K562 (cell line): ENCODE measurements at regions not wholly inside any gene's neighbourhood (a gene's known extent, or its start where the extent isn't known, plus 50 kb on each side); places are given as distances from the start of the nearest gene placed in this dataset.

Experiments
- ATAC-seq: fragments of 200-7000 bp; cut with Tn5 transposase; 3 replicates; pipeline ENCODE4 v1.9.1; 2020; ENCODE audit warnings: moderate library complexity
- BruUV-seq: library from RNA; stranded (reverse); fragments of 400-500 nt; replicated peaks from 2 replicates; lab custom pipeline; 2021; lab: Mats Ljungman, UMichigan
- CTCF ChIA-PET: fragments of 300-600 bp; formaldehyde crosslinking; extraction: SDS; loops from one replicate; lab custom pipeline; 2021; ENCODE audit warnings: low intra/inter-chr PET ratio; lab: Yijun Ruan, JAX
- POLR2A ChIA-PET: fragments of 300-600, 350-650 bp; sonication (Branson Sonifier 250); formaldehyde crosslinking; extraction: SDS; loops from one replicate; lab custom pipeline; 2021; ENCODE audit warnings: antibody characterized with exemption, inconsistent platforms; lab: Yijun Ruan, JAX
- DNase-seq, 4 experiments: peaks; one replicate each; pipeline versions ENCODE4 v3.0.0 to v3.0.0-alpha.2; 2011 to 2018; ENCODE audit warnings: low spot score in 3 of 4, mixed read lengths in 3 of 4; ENCODE audit errors: extremely low read depth in 1 of 4
- FAIRE-seq: peaks from 2 replicates; lab custom pipeline; 2011; peaks lifted over from hg19 to GRCh38; lab: Jason Lieb, UNC
- H2AFZ ChIP-seq: 2 replicates; pipeline ENCODE4 v1.6.0; 2011; ENCODE audit warnings: low read depth, low read length, control low read depth, inconsistent platforms
- H3K27ac ChIP-seq: fragments of 200-600 bp; 3 replicates; pipeline ENCODE4 v1.8.0; 2011; ENCODE audit warnings: low read depth, mild to moderate bottlenecking, control low read depth, inconsistent platforms, low read length, moderate library complexity, mixed read lengths; ENCODE audit errors: extremely low read depth
- H3K27me3 ChIP-seq, 2 experiments: fragments of 300-600 bp in 1 of 2; 2 replicates in 1 of 2; 3 replicates in 1 of 2; pipeline versions ENCODE4 v1.6.0 to v1.8.0; 2011; ENCODE audit warnings: inconsistent platforms in 2 of 2, low read length in 2 of 2, mild to moderate bottlenecking in 1 of 2, mixed read lengths in 1 of 2, moderate library complexity in 1 of 2; ENCODE audit not compliant: control insufficient read depth in 2 of 2, insufficient read depth in 2 of 2
- H3K36me3 ChIP-seq: fragments of 300-600 bp; 3 replicates; pipeline ENCODE4 v1.8.0; 2011; ENCODE audit warnings: mild to moderate bottlenecking, low read length, inconsistent platforms; ENCODE audit not compliant: control insufficient read depth, insufficient read depth
- H3K4me1 ChIP-seq, 2 experiments: fragments of 200-600 bp in 1 of 2; replicated peaks in 1 of 2; 2 replicates in 1 of 2; 3 replicates in 1 of 2; pipeline versions ENCODE4 v1.5.1 to v1.8.0; 2011; ENCODE audit warnings: inconsistent platforms in 2 of 2, low read length in 2 of 2, mild to moderate bottlenecking in 1 of 2, mixed read lengths in 1 of 2, moderate library complexity in 1 of 2; ENCODE audit not compliant: control insufficient read depth in 2 of 2, insufficient read depth in 2 of 2
- H3K4me2 ChIP-seq: 2 replicates; pipeline ENCODE4 v1.6.1; 2011; ENCODE audit warnings: low read length, control low read depth, inconsistent platforms, mixed read lengths; ENCODE audit not compliant: insufficient read depth
- H3K4me3 ChIP-seq: fragments of 200-600 bp; sonication (generic), shearing (Covaris generic); 2 replicates; pipeline ENCODE4 v1.5.1; 2016; ENCODE audit warnings: control low read depth, inconsistent platforms
- H3K79me2 ChIP-seq: fragments of 200-600 bp; 3 replicates; pipeline ENCODE4 v1.8.0; 2011; ENCODE audit warnings: low read length, inconsistent platforms; ENCODE audit not compliant: control insufficient read depth, insufficient read depth
- H3K9ac ChIP-seq, 2 experiments: 2 replicates each; pipeline versions ENCODE4 v1.6.0 to v1.6.1; 2011; ENCODE audit warnings: low read depth in 2 of 2, low read length in 2 of 2, control low read depth in 1 of 2, inconsistent platforms in 1 of 2, mild to moderate bottlenecking in 1 of 2, mixed read lengths in 1 of 2; ENCODE audit not compliant: insufficient read depth in 1 of 2
- H3K9me1 ChIP-seq: one replicate; pipeline ENCODE4 v1.6.0; 2011; ENCODE audit warnings: inconsistent platforms, mild to moderate bottlenecking, low read length, moderate library complexity; ENCODE audit not compliant: control insufficient read depth, insufficient read depth
- H3K9me3 ChIP-seq: replicated peaks from 2 replicates; pipeline ENCODE4 v1.5.1; 2011; ENCODE audit warnings: low read depth, low read length, inconsistent platforms; ENCODE audit not compliant: control insufficient read depth, insufficient read depth
- H4K20me1 ChIP-seq: replicated peaks from 2 replicates; pipeline ENCODE4 v1.6.1; 2011; ENCODE audit warnings: low read length, inconsistent platforms, mixed read lengths; ENCODE audit not compliant: control insufficient read depth, insufficient read depth
- BRCA1 ChIP-seq, 2 experiments: fragments of 450-650 bp in 1 of 2; sonication (generic) in 1 of 2; formaldehyde crosslinking in 1 of 2; IDR thresholded peaks; 2 replicates each; pipeline versions ENCODE4 v1.5.0 to v1.6.1; 2017 to 2020; ENCODE audit warnings: mild to moderate bottlenecking in 1 of 2, missing genetic modification reagents in 1 of 2
- HCFC1 ChIP-seq: IDR thresholded peaks from 2 replicates; pipeline ENCODE4 v1.6.1; 2012; ENCODE audit warnings: low read depth, low read length, improper control_type of control experiment
- JUN ChIP-seq, 2 experiments: sonication (generic) in 1 of 2; formaldehyde crosslinking in 1 of 2; IDR thresholded peaks; 2 replicates each; pipeline versions ENCODE4 v1.6.1 to v1.8.0; 2012 to 2022; ENCODE audit warnings: borderline replicate concordance in 2 of 2, mild to moderate bottlenecking in 2 of 2, improper control_type of control experiment in 1 of 2, low read depth in 1 of 2, low read length in 1 of 2, missing genetic modification reagents in 1 of 2
- MAFK ChIP-seq: IDR thresholded peaks from 2 replicates; pipeline ENCODE4 v1.6.1; 2011; ENCODE audit warnings: low read length, improper control_type of control experiment
- MIER1 ChIP-seq: fragments of 450-650 bp; IDR thresholded peaks from 2 replicates; pipeline ENCODE4 v1.6.1; 2016; ENCODE audit warnings: antibody characterized with exemption, mild to moderate bottlenecking, low read depth
- PTBP1 ChIP-seq: fragments of 200-400 bp; formaldehyde crosslinking; IDR thresholded peaks from 2 replicates; pipeline ENCODE4 v1.6.1; 2017; ENCODE audit warnings: low read depth, low read length
- SMAD1 ChIP-seq: fragments of 150-350 bp; IDR thresholded peaks from 2 replicates; pipeline ENCODE4 v1.6.1; 2014; ENCODE audit warnings: low read length, low read depth; ENCODE audit not compliant: partially characterized antibody
- SMARCB1 ChIP-seq: IDR thresholded peaks from 2 replicates; pipeline ENCODE4 v1.6.1; 2011; ENCODE audit warnings: improper control_type of control experiment, low read depth; ENCODE audit not compliant: insufficient read length
- WHSC1 ChIP-seq: IDR thresholded peaks from one replicate; pipeline ENCODE4 v1.6.1; 2012; ENCODE audit warnings: low read length, control low read depth, inconsistent platforms
- ZKSCAN3 ChIP-seq: fragments of 250-450 bp; sonication (Bioruptor Pico); IDR thresholded peaks from 2 replicates; pipeline ENCODE4 v1.4.0; 2020
- ZNF282 ChIP-seq: sonication (generic); formaldehyde crosslinking; IDR thresholded peaks from 2 replicates; pipeline ENCODE4 v1.8.1; 2023; ENCODE audit warnings: missing genetic modification reagents
- ZNF785 ChIP-seq: fragments of 250-450 bp; sonication (Bioruptor Pico); IDR thresholded peaks from 2 replicates; pipeline ENCODE4 v1.4.0; 2020; ENCODE audit warnings: mild to moderate bottlenecking
- WGBS: fragments of 100-300 bp; shearing (Covaris generic); methylation state at CpG from one replicate; pipeline ENCODE4 v1.1.6; 2016; ENCODE audit warnings: low coverage, mixed read lengths; ENCODE audit not compliant: insufficient coverage; ENCODE audit errors: missing lambda C conversion rate; 5-methylcytosine and 5-hydroxymethylcytosine counted together
- in situ Hi-C: fragments of 300-500 bp; cut with MboI; formaldehyde crosslinking; loops from 4 replicates; pipeline ENCODE4 v1.15.0; 2018; ENCODE audit warnings: inconsistent platforms, mixed read lengths
- intact Hi-C: fragments of 100-400 bp; cut with micrococcal nuclease; formaldehyde crosslinking; loops from 2 replicates; pipeline ENCODE4 v1.14.2; 2022
- TF ChIP-seq, protein P1 (sequence below): fragments of 450-650 bp; IDR thresholded peaks from 2 replicates; pipeline ENCODE4 v1.6.1; 2016
- TF ChIP-seq, protein P2 (sequence below): IDR thresholded peaks from 2 replicates; pipeline ENCODE4 v1.6.1; 2011; ENCODE audit warnings: borderline replicate concordance, low read depth, mild to moderate bottlenecking, moderate library complexity, low read length; ENCODE audit not compliant: insufficient read depth, poor library complexity, severe bottlenecking

DNA sequence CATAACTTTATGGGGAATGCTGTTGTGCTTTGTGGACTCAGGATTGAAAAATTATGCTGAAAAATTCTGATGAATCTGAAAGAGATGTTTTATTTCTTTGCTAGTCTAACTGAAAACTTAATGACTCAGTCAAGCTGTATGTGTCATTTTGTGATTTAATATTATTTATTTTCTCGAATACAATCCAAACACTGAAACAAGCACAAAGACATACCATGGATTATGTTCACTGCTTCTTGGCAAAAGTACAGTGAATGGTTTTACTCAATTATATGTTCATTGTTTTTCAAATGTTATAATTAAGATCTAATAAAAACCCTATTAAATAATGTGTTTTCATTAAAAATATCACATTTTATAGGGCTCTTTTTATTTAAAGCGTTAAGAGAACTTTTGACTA, 330.6 kb upstream of the EPHA7 start:
- Histone ChIP-seq H3K27ac (no peak overlapping the region), H3K4me1 (no peaks in the 10 kb centered on the region), H3K36me3 (no peaks in the 10 kb centered on the region), H3K9me3 (0 out of 2 replicates have a peak, but pooled peaks cover 5% of the 10 kb centered on the region), H3K9ac (no peak overlapping the region), H3K4me3 (no peak overlapping the region), H3K79me2 (no peaks in the 10 kb centered on the region), H3K27me3 (no peaks in the 10 kb centered on the region), H3K4me2 (no peak overlapping the region), H2AFZ (no peak overlapping the region), H4K20me1 (no peaks in the 10 kb centered on the region), H3K9me1 (no peaks in the 10 kb centered on the region)
- no peak for ATAC-seq
- BruUV-seq, result no TSS peak
- no peak for FAIRE-seq
- DNase-seq, result no peak
- 0% methylated on average over 2 of the region's 2 CpGs for WGBS
- CTCF ChIA-PET, result no interaction called here
- POLR2A ChIA-PET, result no interaction called here
- intact Hi-C loops, result no loop called here
- in situ Hi-C loops, result no loop called here
- no peak for TF ChIP-seq SMARCB1
- TF ChIP-seq BRCA1 (IDR thresholded peaks at IDR 0.05), result no peak
- no peak for TF ChIP-seq BRCA1 (CRISPR knock-in tag; IDR thresholded peaks at IDR 0.05)
- TF ChIP-seq ZNF785 (CRISPR knock-in tag), result no peak
- no peak for TF ChIP-seq PTBP1
- TF ChIP-seq, protein P1, sequence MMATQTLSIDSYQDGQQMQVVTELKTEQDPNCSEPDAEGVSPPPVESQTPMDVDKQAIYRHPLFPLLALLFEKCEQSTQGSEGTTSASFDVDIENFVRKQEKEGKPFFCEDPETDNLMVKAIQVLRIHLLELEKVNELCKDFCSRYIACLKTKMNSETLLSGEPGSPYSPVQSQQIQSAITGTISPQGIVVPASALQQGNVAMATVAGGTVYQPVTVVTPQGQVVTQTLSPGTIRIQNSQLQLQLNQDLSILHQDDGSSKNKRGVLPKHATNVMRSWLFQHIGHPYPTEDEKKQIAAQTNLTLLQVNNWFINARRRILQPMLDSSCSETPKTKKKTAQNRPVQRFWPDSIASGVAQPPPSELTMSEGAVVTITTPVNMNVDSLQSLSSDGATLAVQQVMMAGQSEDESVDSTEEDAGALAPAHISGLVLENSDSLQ, result no peak
- TF ChIP-seq WHSC1, result no peak
- TF ChIP-seq HCFC1, result no peak
- TF ChIP-seq ZKSCAN3 (CRISPR knock-in tag), result no peak
- TF ChIP-seq MAFK, result no peak
- TF ChIP-seq SMAD1, result no peak
- no peak for TF ChIP-seq ZNF282
- no peak for TF ChIP-seq MIER1
- TF ChIP-seq, protein P2, sequence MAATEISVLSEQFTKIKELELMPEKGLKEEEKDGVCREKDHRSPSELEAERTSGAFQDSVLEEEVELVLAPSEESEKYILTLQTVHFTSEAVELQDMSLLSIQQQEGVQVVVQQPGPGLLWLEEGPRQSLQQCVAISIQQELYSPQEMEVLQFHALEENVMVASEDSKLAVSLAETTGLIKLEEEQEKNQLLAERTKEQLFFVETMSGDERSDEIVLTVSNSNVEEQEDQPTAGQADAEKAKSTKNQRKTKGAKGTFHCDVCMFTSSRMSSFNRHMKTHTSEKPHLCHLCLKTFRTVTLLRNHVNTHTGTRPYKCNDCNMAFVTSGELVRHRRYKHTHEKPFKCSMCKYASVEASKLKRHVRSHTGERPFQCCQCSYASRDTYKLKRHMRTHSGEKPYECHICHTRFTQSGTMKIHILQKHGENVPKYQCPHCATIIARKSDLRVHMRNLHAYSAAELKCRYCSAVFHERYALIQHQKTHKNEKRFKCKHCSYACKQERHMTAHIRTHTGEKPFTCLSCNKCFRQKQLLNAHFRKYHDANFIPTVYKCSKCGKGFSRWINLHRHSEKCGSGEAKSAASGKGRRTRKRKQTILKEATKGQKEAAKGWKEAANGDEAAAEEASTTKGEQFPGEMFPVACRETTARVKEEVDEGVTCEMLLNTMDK, result no peak
- TF ChIP-seq JUN (IDR thresholded peaks at IDR 0.05; ENCODE audit: borderline replicate concordance, low read depth, low read length), result no peak
- no peak for TF ChIP-seq JUN (CRISPR knock-in tag; IDR thresholded peaks at IDR 0.05; ENCODE audit: borderline replicate concordance)
